ENCODE measurements at regions not wholly inside any gene's neighbourhood (a gene's known extent, or its start where the extent isn't known, plus 50 kb on each side); places are given as distances from the start of the nearest gene placed in this dataset.

GRCh38 chr1:101379950-101380349 is 143.1 kb downstream of the S1PR1 start:
- TF ChIP-seq CTCF (CRISPR knock-in tag; IDR thresholded peaks at IDR 0.05) (no peak), PCBP1 (IDR thresholded peaks at IDR 0.05; ENCODE audit: borderline replicate concordance, low read depth, low read length) (no peak), ZNF709 (CRISPR knock-in tag; IDR thresholded peaks at IDR 0.05) (no peak), TFAP4 (IDR thresholded peaks at IDR 0.05; ENCODE audit: borderline replicate concordance, low read depth) (no peak), RXRA (CRISPR knock-in tag; IDR thresholded peaks at IDR 0.05) (no peak), U2AF2 (IDR thresholded peaks at IDR 0.05; ENCODE audit: low read depth, low read length) (no peak), ZNF24 (IDR thresholded peaks at IDR 0.05) (no peak), ZNF563 (CRISPR knock-in tag; IDR thresholded peaks at IDR 0.05) (no peak), E2F5 (CRISPR knock-in tag; conservative IDR thresholded peaks at IDR 0.05) (no peak), IRF9 (CRISPR knock-in tag; IDR thresholded peaks at IDR 0.05; ENCODE audit: borderline replicate concordance) (no peak), ZNF530 (CRISPR knock-in tag; IDR thresholded peaks at IDR 0.05; ENCODE audit: low read depth) (no peak)

Measured in HepG2 (cell line).